Esophagus mucosa (tissue), 1 donor: ENCODE measurements at regions not wholly inside any gene's neighbourhood (a gene's known extent, or its start where the extent isn't known, plus 50 kb on each side); places are given as distances from the start of the nearest gene placed in this dataset.
A peak's percentile ranks its signal among the peaks of the same experiment; 100 is the strongest.

Source experiments
- ATAC-seq: fragments of 200-7000 bp; cut with Tn5 transposase; one replicate; pipeline ENCODE4 v1.9.1; 2020
- donor health status: DM: yes; HTN: yes; CAD: no.

- no peak for ATAC-seq
Measured at GRCh38 chr16:86984343-86984742, 332.8 kb downstream of the C16orf95 start.

- no peak for ATAC-seq
Measured at GRCh38 chr16:86984991-86985647, 332.1 kb downstream of the C16orf95 start.

GRCh38 chr16:86985648-86986015 is 331.6 kb downstream of the C16orf95 start:
- no peak for ATAC-seq

- no peak for ATAC-seq
Measured at GRCh38 chr16:86986136-86986535, 331.1 kb downstream of the C16orf95 start.

- no peak for ATAC-seq
Measured at GRCh38 chr16:86986809-86987487, 330.2 kb downstream of the C16orf95 start.

GRCh38 chr16:86987746-86988670 is 329.2 kb downstream of the C16orf95 start:
- peak; percentile 9 for ATAC-seq

- no peak for ATAC-seq
Measured at GRCh38 chr16:86988920-86989696, 328.1 kb downstream of the C16orf95 start.

GRCh38 chr16:86990451-86990850 is 326.7 kb downstream of the C16orf95 start:
- ATAC-seq: no peak

GRCh38 chr16:86991679-86992078 is 325.5 kb downstream of the C16orf95 start:
- no peak for ATAC-seq

- no peak for ATAC-seq
Measured at GRCh38 chr16:86992587-86992986, 324.6 kb downstream of the C16orf95 start.

GRCh38 chr16:86993426-86994110 is 323.6 kb downstream of the C16orf95 start:
- no peak for ATAC-seq

GRCh38 chr16:86994215-86994614 is 323.0 kb downstream of the C16orf95 start:
- no peak for ATAC-seq

GRCh38 chr16:86994651-86995171 is 322.5 kb downstream of the C16orf95 start:
- no peak for ATAC-seq

- ATAC-seq: no peak
Measured at GRCh38 chr16:86995456-86995855, 321.7 kb downstream of the C16orf95 start.

- ATAC-seq: no peak
Measured at GRCh38 chr16:86996081-86996480, 321.1 kb downstream of the C16orf95 start.

GRCh38 chr16:86997058-86997457 is 320.1 kb downstream of the C16orf95 start:
- ATAC-seq: no peak

- no peak for ATAC-seq
Measured at GRCh38 chr16:86998196-86999001, 318.8 kb downstream of the C16orf95 start.

- no peak for ATAC-seq
Measured at GRCh38 chr16:87000001-87000400, 317.2 kb downstream of the C16orf95 start.

- ATAC-seq: no peak
Measured at GRCh38 chr16:87002717-87003413, 314.3 kb downstream of the C16orf95 start.

GRCh38 chr16:87003414-87003755 is 313.8 kb downstream of the C16orf95 start:
- no peak for ATAC-seq
